GM10266 (cell line): ENCODE measurements at regions not wholly inside any gene's neighbourhood (a gene's known extent, or its start where the extent isn't known, plus 50 kb on each side); places are given as distances from the start of the nearest gene placed in this dataset.

Source experiments
- DNase-seq: peaks from one replicate; pipeline ENCODE4 v3.0.0; 2012; ENCODE audit errors: extremely low spot score
- CTCF ChIP-seq: IDR thresholded peaks from 2 replicates; pipeline ENCODE4 v1.5.1; 2012; ENCODE audit warnings: mild to moderate bottlenecking, low read depth; ENCODE audit not compliant: control insufficient read depth, insufficient read depth; ENCODE audit errors: missing control alignments

GRCh38 chr5:36355516-36355915, 53.8 kb upstream of the RANBP3L start:
- no peak for DNase-seq
- no peak for TF ChIP-seq CTCF

GRCh38 chr5:36356915-36357314, 55.2 kb upstream of the RANBP3L start:
- DNase-seq: no peak
- no peak for TF ChIP-seq CTCF

- DNase-seq: no peak
- no peak for TF ChIP-seq CTCF
Measured at GRCh38 chr5:36357391-36357975, 55.8 kb upstream of the RANBP3L start.

DNA sequence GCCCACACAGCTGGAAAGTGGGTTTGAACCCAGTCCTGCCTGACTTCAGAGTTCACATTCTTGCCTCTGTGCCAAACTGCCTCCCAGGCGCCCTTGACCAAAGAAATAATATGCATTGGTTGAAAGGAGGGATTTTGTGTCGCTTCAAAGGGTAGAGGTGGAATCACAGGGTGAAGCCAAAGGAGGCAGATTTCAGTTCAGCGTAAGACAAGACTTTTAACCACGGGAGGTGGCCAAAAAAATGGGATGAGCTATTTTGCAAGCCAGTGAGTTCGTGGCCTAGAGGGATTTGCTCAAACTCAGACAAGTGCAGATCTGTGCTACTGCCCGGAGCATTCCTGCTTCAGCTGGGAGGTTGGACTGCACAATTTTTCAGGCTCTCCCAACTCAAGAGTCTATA, 57.6 kb upstream of the RANBP3L start:
- no peak for TF ChIP-seq CTCF
- no peak for DNase-seq

DNA sequence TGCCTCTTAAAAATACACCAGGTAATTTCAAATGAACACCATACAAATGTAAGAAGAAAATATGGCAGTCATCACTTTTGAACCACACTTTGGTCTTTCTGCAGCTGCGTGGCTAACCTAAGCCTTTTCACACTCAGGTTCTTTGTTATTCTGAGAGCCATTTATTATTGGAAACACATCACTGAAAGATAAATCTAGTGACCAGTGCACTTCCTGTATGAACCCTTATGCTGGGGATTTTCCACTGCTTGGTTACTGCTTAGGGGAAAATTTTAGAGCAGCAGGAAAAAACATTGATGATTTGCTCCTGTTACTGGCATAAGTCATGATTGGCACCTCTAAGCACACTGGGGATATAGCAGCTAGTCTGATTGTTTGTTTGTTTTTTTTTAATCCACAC, 58.6 kb upstream of the RANBP3L start:
- peak; percentile 45 for DNase-seq
- no peak for TF ChIP-seq CTCF

GRCh38 chr5:36363101-36363500, 61.4 kb upstream of the RANBP3L start:
- no peak for DNase-seq

More at GRCh38 chr5:36363101-36363500, 61.4 kb upstream of the RANBP3L start:
- no peak for TF ChIP-seq CTCF
